Central memory CD4-positive, alpha-beta T cell (primary cell): ENCODE measurements at regions not wholly inside any gene's neighbourhood (a gene's known extent, or its start where the extent isn't known, plus 50 kb on each side); places are given as distances from the start of the nearest gene placed in this dataset.
"Not testable (repeated sequence)": the region's sequence is repeated elsewhere in the genome, so short reads cannot be mapped to it uniquely, and the experiment has no call there.

Experiments used
- DNase-seq: peaks from one replicate; pipeline ENCODE4 v3.0.0; 2022

DNA sequence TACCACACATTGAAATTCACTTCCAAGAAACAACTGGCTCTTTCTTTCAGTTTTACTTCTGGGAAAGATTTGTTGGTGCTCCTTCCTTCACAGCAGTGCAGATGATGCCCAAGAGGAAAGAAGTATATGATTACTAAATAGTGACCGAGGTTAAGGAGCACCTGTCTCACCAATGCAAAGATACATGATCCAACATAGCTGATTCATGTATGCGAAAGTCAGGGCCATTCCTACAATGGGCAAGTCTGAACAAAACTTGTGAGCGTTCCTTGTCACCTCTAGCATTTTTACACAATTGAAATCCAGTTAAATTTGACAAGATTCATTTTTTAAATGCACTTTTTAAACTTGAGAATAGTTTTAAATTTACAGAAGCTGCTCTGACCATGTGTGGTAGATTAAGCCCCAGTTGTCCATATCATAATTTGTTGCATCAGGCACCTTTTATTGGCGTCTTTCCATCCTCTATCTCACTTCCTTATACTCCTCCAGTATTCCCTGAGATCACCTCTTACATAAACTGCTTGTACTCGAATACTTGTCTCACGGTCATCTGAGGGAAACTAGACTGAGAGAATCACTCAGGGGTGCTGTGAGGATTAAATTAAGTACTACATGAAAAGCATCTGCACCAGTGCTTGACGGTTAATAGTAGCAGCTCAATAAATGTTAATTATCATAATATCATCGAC lies 438.8 kb upstream of the CDH20 start:
- DNase-seq: no peak

DNA sequence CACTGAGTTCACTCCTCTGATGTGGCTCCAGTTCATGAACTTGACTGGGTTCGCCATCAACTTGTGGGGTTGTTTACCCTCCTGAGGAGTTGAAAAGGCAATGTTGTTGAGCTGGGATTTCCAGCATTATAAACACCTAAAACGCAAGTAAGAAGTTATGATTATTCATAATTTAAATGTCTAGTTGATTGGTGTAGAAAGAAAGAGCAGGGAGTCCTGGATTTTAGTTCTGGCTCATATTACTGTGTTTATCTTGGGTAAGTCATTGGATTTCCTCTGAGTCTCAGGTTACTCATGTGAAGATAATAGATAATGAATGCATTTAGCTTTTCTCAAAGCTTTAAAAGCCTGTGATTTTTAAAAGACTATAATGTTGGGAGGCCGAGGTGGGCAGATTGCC lies 438.0 kb upstream of the CDH20 start:
- DNase-seq: no peak

DNA sequence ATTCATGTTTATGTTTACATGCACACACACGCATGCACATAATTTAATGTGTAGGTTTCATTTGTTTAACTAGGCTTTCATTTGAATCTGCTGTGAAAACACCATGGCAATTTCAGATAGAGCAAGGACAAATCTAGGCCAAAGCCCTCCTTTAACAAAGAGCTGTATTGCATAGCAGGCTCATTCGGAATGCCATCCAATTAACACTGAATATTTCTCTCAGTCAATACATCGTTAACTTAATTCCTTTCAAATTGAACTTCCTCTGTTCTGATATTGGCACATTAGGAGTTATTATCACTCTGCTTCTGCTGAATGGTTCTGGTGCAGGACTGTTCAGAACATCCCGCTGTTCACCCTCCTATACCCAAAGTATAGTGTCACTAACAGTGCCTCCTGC lies 435.1 kb upstream of the CDH20 start:
- DNase-seq: no peak

DNA sequence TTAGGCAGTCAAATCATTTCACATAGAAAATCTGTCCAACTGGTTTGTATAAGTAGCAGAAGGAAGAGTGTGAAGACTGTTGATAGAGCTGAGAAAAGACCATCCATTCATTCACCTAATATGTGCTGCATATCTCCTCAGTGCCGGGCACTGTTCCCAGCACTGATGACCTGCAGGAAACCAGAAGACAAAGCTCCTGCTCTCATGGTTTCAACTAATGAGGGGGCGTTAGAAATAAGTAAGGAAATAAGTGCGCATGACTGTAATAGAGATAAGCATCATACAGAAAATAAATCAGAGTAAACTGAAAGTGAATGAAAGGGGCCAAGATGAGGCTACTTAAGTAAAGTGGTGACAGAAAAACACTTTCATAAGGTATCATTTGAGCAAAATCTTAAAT lies 427.5 kb upstream of the CDH20 start:
- DNase-seq: no peak

DNA sequence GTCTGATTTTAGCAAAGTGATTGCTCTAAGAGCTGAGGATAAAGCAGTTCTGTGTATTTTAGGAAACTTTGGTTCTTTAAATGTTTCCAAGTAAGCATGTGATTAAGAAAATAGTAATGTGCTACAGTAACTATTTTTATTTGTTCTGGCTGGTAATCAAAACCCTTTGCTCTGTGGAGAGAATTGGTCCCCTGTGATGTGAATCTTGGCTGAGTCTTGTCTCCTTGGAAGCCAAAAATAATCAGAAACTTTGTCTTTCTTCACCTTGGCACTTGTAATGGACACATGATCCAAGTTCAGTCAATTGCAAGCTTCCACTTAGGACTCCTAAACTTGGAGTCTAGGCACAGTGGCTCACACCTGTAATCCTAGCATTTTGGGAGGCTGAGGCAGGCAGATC lies 422.7 kb upstream of the CDH20 start:
- no peak for DNase-seq

DNA sequence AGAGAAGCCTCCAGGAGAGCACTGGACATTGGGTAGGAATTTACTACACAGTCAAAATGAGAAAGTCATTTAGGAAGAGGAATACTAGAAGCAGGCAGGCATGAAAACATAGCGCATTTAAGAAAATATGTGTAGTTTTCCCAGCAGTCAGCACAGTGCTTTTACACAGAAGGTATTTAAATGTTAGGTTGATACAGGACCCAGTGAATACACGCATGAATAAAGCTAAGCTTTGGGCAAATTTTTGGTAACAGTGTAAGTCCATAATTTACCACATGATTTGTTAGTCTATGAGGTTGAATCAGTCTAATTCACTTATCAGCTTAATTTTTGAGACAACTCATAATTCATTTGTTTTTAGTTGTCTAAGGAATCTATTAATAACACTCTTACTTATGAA lies 421.7 kb upstream of the CDH20 start:
- DNase-seq: no peak

DNA sequence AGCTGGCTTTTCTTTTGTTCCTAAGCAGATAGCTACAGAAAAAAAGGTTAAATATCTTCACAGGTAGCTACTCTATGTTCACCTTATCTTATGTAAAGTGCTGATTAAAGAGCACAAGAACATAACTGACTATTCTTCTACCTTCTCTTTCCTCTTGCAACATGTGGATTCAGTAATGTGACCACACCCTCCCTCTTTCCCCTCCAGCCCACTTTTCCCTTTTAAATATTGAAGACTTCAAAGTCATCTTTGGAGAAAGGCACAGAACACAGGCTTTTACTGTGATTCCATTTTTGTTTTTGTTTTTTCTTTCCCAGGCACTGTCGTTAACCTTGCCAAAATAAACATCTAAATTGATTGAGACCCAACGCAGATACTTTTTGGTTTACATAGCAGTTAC lies 418.1 kb upstream of the CDH20 start:
- DNase-seq: no peak

DNA sequence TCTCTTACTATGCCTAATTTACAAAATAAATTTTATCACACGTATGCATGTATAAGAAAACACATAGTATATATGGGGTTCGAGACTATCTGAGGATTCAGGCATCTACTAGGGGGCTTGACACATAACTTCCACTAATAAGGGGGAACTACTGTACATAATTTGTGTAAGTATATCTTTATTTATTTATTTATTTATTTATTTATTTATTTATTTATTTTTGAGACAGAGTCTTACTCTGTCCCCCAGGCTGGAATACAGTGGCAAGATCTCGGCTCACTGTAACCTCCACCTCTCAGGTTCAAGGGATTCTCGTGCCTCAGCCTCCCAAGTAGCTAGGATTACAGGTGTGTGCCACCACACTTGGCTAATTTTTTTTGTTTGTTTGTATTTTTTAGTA lies 414.4 kb upstream of the CDH20 start:
- DNase-seq: not testable (repeated sequence)

DNA sequence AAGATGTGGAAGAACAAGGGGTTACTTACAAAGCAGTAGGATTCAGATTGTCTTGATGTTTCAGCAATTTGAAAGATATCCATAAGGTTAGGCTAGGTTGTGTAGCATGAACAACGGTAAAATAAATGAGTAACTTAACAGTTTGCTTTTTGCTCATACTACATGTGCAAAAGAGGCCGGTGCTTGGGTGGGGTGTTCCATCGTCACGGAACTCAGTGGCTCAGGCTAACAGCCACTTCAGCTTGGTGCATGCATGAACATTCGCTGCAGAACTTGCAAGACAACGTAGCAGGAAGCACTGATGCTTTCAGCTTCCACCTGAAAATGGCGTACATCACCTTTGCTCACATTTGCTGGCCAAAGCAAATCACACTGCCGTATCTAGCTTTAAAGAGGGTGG lies 407.3 kb upstream of the CDH20 start:
- DNase-seq: no peak

DNA sequence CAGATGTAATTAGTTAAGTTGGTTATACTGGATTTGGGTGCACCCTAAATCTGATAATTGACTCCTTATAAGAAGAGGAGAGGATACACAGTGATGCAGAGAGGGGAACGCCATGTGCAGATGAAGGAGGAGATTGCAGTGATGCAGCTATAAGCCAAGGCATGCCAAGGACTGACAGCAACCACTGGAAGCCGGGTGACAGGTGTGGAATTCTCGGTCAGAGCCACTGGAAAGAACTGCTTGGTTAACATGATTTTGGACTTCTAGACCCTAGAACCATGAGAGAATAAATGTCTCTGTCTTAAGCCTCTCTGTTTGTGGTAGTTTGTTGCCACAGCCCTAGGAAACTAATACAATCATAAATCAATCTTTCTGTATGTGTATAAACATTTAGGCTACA lies 403.3 kb upstream of the CDH20 start:
- DNase-seq: no peak

DNA sequence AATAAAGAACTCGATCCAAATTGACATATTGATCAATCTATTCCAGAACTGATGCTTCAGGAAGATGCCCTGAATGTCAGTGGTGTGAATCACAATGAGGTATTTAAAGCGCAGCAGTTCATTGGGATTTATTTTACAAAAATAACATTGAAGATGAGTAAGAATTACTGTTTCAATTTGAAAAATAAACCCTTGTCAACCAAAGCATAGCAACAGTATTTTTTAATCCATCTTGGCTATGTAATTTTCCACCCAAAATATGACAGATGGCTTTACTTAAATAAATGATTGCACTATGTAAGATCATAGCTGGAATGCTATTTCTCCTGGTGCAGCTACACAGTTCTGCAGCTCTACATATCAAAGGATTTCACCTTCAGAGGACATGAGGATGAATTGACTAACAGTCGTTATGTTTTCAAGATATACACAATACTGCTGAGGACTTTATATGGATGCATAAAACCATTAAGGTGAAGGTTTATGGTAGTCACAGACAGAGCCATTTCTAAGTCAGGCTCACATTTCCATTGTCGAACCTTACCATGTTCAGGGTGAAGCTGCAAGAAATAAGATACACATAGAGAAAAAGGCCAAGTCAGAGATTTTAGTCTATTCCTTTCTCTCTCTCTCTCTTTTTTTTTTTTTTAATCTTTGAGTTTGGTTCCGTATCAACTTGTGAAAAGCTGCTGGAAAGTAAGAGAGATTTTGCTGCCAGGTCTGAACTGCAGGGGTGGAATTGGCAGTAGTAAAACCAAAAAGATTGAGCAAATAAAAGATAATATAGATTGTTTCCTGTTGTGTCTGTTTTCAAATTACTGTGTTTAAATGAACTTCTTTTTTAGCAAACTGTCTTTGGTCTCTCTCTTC lies 398.0 kb upstream of the CDH20 start:
- no peak for DNase-seq

DNA sequence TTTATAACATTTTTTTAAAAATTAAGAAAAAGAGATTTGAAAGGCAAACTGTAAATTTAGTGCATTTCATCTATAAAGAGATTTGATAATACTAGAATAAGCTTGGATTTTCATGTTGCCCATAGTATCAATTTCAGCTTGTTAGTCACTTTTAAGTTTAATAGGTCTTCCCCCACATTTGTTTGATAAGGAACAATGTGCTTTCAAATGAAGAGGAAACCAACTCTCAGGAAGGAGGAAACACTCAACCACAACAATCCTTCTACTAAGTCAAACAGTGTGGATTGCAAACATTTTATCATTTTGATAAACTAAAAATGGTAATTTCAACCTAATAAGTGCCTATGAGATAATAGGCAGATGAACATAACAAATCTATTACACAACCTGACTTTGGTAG lies 397.1 kb upstream of the CDH20 start:
- no peak for DNase-seq

DNA sequence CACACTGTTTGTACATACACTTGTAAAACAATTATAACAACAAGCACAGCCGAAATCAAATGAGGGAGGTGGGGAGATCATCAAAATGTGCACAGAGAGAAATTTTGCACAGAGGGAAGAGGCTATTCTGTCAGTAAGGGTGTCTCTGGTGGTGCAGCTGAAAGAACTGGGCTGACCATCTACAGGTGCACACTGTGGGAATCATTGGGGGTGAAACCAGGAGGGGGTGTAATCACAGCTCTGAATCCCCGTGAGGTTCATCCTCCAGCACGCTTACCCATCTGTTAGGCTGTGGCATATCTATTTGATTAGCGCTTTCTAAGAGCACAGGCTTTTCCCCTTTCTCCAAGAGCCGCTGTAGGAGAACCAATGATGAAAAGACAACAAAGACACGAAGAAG lies 389.9 kb upstream of the CDH20 start:
- DNase-seq: no peak

DNA sequence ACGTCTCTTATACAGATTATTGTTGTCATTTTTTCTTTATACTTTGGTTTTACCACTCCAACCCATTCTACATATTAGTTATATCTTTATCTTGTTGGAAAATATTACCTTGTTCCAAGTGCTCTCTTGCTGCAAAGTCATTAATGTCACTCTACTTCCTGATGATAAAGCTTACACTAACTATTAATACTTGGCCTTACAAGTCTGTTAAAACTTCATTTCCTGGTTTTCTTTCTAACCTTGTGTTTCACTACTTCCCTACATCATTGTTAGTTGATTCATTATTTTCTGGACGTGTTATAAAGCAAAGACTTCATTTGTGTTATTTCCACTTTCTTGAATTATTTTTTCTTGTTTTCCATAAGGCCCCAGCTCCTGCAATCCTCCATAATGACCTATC lies 382.6 kb upstream of the CDH20 start:
- DNase-seq: no peak

DNA sequence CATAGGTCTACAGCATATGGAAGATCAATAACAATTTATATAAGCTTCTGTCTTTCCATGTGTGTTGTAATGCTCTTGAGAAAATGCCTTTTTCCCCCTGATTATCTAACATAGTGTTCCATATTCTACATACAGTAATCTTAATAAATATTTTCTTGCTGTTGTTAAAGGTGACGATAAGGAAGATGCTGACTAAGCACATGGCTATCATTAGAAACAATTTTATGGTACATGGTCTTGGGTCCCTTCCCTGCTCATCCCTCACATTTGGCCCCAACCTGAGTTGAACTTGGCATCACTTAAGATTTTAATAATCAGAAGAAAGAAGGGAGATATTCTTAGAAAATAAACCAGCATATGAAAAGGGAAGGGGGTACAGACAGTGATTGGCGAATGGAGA lies 382.1 kb upstream of the CDH20 start:
- no peak for DNase-seq

DNA sequence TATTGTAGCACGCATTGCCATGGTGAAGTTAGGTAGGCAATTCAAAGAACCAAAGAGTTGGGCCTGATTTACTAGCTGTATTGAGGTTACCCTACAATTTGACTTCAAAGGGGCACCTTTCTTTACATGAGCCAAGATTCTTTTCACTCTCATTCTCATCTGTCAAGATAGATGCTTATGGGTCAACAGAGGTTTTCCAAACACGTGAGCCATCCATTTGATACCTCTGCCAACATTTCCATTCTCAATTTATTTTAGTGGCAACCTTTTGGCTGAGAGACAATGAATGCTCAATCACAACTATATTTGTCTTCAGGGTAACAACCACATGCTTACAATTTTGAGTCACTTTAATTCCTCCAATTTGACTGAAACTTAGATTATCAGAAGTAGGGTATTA lies 370.6 kb upstream of the CDH20 start:
- DNase-seq: no peak

DNA sequence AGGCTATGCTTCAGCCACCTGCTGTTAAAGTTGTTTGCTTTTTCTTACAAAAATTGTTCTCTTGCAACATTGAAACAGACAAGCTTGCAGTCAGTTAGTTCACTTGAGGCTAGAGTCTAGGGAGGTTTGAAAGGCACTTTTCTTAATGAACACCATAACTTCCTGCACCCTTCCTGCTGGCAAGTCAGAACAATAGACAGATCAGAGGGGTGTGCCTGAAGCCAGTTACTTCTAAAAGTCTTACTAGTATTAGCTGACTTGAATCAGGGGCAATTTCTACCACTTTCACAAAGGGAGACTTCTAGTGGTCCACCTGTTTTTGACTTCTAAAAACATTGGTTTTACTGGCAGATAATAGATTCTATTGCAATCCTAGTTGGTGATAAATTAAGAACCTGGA lies 367.4 kb upstream of the CDH20 start:
- DNase-seq: no peak

DNA sequence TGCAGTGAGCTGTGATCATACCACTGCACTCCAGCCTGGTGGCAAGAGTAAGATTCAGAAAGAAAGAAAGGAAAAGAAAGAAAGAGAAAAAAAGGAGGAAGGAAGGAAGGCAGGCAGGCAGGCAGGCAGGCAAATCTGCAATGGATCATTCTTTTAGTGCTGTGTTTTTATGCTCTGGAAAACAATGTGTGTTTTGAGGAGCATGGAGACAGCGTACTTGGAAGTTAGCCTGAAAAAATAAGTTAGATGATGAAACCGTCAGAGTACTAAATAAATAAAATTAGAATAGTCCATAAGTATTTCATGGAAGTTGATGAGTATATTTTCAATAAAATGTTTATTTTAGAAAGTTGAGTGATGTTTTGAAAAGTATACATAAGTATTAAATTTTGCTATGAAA lies 366.4 kb upstream of the CDH20 start:
- no peak for DNase-seq

DNA sequence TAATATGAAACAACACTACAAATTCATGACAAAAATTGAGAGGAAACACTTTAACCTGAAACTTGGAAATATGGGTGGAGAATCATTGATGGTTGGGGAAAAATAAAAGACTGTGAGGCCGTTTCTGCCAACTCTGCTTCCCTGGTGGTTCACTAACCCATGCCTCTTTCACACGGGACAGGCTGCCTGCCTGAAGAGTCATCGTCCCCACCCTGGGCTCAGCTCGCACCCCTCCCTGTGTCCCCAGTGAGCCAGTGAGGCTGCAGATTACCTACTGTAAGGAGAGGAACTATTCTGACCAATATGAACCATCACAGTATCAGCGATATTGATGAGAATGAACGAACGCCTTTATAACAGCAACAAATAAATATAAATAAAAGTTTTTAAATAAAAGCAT lies 357.8 kb upstream of the CDH20 start:
- no peak for DNase-seq

DNA sequence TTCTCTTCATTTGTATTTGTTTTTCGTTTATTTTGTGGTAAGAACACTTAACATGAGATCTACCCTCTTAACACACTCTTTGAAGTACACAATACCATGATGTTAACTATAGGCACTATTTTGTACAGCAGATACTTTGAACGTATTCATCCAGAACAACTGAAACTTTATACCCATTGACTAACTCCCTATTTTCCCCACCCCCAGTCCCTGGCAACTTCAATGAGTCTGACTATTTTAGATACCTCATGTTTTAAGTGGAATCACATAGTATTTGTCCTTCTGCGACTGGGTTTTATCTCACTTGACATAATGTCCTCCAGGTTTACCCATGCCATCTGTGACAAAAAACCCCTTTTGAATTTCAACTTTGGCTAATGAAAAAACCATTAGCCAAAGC lies 356.3 kb upstream of the CDH20 start:
- DNase-seq: no peak

DNA sequence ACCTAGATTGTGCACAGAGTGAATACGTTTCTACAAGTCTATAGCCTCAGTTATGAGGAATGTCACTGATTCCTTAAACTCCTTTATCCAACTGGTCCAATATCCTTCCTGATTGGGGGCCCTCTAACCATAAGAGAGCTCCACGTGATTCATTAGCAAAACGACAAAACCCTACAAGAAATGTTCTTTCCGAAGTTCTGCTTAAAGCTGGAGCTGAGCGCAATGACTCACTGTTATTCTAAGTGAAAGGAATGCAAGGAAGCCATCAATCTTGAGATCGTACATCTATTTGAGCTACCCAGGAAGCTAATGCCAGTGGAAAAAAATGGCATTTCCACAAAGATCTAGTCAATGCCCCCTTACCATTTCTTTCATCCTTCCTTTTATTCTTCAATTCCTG lies 354.9 kb upstream of the CDH20 start:
- DNase-seq: no peak

DNA sequence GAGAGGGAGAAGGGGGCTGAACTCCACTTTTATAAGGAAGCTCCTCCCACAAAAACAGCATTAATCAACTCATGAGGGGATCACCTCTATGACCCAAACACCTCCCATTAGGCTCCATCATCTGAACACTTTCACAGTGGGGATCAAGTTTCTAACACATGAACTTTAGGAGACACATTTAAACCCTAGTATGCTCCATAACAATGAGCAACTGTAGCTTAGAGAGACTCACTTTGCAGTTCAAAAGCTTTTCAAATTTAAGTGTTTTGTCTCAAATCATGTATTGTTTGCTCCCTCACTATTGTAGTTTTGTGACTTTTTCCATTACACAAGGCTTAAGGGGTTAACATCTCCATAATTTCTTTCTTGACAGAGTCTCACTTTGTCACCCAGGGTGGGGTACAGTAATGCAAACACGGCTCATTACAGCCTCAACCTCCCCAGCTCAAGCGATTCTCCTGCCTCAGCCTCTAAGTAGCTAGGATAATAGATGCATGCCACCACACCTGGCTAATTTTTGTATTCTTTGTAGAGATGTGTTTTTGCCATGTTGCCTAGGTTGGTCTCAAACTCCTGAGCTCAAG lies 352.7 kb upstream of the CDH20 start:
- DNase-seq: no peak

DNA sequence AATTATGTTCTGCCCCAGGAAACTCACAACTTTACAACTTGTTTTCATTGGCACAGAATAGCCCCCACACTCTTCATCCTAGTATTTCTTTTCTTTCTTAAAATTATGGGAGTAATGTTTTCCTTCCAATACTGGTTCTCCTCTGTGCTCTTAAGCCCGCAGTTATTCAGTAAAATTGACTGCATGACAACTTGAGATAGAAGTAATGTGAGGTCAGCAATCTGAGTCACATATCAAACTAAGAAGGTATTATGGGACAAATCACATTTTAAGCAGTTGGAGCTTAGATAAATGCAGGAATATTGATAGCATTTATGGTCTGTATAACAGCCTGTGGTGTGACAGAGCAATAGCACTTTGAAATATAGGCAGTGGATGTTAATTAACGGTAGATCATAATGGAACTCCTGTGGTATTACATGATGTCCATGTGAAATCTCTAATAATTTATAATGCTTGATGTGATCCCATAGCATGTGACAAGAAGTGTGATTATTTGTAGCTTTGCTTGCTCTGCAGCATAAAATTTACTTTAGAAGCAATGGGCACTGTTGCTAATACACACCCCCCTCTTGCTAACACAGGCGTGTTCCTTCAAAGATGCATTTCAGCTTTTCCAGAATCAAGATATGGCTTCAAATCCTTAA lies 351.4 kb upstream of the CDH20 start:
- no peak for DNase-seq

DNA sequence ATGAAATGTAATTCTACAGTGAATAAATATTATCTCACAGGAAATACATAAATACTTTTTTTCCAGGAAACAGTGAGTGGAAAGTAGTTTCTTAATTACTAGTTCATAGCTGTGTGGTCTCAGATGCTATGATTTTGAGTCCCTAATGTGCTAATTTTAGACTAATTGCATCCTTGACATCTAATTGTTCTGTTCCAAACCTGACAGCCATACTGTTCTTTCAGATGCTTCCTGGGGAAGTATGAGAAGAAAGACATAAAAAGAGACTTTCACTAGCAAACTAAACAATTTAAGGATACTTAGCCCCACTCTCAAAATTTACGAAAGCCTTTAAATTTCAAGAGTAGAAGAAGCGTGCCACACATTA lies 350.9 kb upstream of the CDH20 start:
- no peak for DNase-seq
